Activated gamma-delta T cell treated with anti-CD3 and anti-CD28 coated beads, Interleukin-2, amount 50 U/mL, for 16 hours (primary cell): ENCODE measurements at regions not wholly inside any gene's neighbourhood (a gene's known extent, or its start where the extent isn't known, plus 50 kb on each side); places are given as distances from the start of the nearest gene placed in this dataset.

Experiments
- DNase-seq: peaks from one replicate; pipeline ENCODE4 v3.0.0-alpha.2; 2020; ENCODE audit warnings: low read depth

DNA sequence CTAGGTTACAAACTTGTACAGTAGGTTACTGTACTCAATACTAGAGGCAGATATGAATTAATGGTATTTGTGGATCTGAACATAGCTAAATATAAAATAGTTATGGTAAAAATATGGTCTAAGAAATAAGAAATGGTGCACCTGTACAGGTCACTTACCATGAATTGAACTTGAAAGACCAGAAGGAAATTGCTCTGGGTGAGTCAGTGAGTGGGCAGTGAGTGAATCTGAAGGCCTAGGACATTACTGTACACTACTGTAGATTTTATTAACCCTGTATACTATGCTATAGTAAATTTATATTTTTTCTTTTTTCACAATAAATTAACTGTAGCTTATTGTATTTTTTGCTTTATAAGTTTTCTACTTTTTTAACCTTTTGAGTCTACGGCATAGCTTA lies 1020.4 kb downstream of the CDH18 start:
- DNase-seq: no peak

DNA sequence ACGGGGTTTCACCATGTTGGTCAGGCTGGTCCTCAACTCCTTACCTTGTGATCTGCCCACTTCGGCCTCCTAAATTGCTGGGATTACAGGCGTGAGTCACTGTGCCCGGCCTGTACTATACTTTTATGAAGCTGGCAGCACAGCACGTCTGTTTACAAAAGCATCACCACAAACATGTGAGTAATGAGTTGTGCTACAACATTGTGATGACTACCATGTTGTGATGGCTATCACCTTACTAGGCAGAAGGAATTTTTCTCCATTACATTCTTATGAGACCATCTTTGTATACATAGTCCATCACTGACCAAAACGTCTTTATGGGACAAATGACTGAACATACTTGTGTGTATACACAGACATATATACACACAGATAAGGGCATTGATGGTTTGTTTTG lies 1019.0 kb downstream of the CDH18 start:
- DNase-seq: no peak

DNA sequence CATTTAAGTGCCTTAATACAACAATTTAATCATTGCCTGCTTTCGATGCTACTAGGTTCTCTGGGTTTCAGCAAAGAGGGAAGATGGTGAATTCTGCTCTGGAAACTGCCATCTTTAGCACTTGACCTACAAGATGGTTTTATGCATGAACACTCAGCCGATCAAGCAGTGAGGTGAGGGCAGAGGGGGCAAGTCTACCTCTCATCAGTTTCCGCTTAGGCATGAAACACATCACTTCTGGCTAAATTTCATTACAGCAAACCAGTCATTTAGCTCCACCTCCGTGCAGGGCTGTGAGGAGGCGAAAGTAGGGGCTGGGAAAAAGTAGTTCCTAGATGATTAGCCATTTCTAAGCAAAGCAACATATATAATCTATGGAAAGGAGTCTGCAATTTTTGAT lies 1018.0 kb downstream of the CDH18 start:
- DNase-seq: no peak

DNA sequence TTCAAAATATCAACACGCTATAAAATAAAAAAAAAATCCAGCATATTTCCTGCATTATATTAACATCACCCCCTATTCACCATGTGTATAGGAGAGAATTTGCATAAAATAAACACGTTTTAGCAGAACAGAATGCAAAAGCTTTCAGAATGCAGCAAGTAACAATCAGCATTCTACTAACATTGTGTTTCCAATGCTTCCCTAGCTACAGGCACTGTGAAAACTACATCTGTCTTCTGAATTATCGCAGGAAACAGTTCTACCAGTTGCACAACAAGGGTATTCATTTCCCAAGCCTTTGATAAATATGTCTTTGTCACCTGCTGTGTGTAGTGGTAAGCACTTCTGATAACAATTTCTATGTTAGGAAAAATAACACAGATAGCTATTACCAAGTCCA lies 1015.8 kb downstream of the CDH18 start:
- no peak for DNase-seq

DNA sequence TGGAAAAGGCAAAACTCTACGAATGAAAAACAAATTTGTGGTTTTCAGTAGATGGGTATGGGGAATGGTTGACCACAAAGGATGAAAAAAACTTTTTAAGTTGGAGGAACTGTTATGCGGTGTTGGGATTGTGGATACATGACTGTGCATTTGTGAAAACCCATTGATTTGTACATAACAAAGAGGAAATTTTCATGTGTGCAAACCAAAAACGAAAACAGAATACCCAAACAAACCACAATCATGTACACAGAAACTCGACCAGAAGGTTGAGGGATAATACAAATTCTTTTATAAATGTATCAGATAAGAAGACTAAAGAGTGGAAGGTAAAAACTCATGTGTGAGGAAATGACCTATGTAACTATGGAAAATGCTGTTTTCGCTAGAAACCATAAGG lies 1012.4 kb downstream of the CDH18 start:
- no peak for DNase-seq

DNA sequence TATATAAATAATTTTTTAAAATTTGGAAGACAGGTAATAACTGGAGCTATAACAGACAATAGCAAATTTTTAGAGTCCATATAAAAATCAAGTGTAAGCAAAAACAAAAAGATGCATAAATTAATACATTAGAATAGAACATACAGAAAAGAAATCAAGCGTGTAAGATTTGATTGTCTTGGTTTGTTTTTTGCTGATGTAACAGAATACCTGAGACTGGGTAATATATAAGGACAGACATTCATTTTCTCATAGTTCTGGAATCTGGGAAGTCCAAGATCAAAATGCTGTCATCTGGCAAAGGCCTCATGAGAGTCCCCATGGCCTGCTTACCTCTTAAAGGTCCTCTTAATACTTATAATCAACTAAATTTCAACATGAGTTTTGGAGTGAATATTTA lies 1010.1 kb downstream of the CDH18 start:
- no peak for DNase-seq

DNA sequence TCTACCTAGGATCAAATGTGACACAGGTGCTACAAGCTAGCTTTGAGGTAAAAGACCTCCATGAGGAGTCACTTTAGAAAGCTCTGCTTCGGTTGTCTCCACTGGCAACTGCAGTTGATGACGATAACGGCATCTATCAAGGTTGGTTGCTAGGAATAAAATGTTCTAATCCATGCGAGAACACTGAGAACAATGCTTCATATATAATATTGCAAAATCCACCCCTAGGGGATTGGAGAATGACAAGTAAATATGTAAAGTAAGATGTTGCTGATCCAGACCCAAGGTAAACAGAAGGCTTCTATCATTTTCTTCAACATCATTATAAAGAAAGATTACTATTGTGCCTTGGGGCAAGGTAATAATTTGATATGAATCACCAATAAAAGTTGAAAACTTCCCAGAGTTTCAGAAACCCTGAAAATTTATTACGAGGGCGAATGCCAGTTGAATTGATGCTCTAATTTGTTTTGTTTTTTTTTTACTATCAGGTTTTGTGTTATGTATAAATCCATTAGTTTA lies 1003.4 kb downstream of the CDH18 start:
- no peak for DNase-seq

DNA sequence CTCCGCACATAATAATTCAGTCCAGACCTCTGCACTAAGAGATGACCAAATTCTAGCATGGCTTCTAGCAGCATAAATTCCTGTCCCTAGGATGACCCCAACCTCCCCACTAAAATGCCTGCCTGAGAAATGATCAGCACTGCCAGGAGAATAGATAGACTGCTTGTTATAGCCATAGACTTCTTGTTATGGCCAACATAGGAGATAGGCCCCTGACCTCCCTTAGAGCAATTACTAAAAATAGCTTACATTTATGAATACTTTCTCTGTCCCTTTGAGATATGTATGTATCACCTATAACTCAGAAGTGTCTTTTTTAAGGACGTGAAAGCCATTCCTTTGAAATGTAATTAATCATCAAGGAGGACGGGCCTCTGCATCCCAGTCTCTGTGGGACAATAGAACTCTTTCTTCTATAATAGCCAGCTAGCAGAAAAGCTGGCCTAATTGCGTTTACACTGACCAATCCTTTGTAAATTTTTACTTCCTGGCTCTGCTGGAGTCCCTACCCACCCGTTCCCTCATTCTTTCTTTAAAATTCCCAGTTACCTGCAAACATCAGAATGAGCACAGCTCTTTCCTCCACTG lies 1002.7 kb downstream of the CDH18 start:
- no peak for DNase-seq

DNA sequence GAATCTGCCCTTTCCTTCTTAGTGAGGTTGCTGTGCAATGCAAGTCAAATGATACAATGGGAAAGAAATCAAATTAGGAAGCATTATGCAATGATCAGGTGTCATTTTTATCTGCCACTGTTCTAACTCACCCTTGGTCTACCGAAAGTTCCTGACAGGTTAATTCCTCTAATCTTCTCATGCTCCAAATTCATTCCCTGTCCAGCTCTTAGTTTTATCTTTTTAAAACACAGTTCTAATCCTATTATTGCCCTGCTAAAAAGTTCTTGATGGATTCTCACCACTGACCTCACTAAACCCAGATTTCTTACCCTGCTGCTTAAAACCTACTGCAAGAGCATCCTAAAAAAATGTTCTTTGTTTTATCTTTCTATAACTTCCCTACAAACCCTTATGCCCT lies 1000.9 kb downstream of the CDH18 start:
- no peak for DNase-seq

DNA sequence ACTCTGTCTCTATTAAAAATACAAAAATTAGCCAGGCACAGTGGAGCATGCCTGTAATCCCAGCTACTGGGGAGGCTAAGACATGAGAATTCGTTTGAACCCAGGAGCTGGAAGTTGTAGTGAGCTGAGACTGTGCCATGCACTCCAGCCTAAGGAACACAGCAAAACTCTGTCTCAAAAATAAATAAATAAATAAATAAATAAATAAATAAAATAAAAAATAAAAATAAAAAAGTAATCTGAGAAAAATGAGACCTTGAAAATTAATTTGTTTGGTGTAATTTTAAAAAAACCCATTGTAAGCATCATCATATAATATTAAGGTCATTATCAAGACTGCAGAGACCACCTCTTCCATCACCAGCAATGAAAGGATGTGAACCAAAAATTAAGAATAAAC lies 997.1 kb downstream of the CDH18 start:
- DNase-seq: no peak

DNA sequence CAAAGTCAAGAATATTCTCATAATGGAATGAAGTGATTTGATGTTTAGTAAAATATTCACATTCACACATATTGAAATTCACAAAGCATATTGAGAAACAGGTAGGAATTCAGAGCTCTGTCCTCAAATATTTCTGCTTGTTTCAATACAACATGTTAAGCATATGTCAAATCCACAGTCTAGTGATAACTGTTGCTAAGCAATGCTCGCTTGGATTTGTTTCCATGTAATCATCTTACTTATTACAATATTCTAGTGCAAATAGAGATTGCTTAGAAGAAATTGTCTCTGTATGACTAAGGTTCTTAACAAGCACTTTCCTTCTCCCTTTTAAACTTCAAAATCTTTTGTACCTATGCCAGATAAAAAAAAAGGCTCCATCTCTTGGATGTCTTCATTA lies 995.7 kb downstream of the CDH18 start:
- no peak for DNase-seq

DNA sequence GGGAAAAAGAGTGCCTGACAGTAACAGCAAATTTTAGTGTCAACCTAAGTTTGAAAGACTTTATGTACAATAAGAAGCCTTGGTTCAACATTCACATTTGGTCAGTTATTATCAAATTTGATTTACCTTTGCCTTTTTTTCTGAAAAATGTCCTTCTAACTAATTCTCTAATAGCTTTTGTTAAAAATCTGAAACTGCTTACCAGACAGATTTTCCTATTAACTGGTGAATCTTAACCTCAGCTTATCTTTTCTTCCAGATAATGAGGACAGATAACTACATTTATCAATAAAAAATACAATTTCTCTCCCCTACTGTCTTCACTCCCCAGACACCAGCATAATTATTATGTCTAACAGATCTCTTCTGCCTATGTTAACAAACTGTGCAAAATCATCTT lies 988.5 kb downstream of the CDH18 start:
- DNase-seq: no peak

DNA sequence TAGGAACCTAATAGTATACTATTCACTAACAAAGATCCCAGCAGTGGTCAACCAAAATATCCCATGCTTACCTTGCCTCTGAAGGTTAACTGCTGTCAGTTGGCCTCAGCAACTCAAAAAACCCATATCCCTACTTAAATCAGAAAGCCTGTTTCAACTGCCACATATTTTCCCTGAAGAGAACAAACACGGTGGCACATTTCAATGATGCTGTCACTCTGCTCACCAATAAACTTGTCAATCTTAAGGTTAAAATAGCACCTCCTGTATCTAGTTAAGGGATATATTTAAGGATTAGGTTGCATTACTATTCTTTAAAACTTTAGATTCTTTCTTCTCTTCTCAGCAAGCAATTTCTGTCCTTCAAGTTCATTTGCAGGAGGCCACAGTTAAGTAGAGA lies 986.9 kb downstream of the CDH18 start:
- DNase-seq: no peak

DNA sequence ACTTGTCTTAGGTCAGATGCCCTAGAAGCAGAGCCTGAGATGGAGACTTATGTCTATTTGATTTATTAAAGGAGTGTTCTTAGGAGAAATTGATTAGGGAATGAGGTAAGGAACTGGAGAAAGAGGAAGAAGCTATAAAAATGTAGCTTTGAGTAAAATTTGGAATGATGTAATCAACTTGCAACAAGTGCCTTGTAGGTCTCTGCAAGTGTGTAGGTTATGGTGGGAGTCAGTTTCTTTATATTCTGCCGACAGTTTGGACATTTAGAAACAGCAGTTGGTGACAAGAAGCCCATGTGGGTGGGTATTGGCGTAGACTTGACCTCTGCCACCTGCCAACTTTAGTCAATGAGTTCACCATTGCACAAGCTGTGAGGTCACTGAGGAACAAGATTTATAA lies 986.5 kb downstream of the CDH18 start:
- no peak for DNase-seq

DNA sequence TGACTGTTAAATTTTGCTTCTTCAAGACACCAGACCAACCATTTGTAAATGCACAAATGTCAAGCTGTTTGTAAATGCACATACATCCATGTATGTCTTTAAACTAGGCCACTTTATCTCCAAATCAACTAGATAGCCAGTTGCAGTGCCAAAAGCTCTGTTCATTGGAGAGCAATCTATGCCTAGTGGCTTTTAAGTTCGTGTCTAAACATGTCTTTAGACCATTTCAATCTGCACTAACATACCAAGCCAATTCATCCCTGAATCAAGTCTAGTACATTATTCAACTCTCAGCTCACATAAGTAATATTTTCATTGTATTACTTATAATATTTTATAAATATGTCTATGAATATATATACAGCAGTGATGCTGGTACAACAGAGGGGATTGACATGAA lies 985.9 kb downstream of the CDH18 start:
- no peak for DNase-seq

DNA sequence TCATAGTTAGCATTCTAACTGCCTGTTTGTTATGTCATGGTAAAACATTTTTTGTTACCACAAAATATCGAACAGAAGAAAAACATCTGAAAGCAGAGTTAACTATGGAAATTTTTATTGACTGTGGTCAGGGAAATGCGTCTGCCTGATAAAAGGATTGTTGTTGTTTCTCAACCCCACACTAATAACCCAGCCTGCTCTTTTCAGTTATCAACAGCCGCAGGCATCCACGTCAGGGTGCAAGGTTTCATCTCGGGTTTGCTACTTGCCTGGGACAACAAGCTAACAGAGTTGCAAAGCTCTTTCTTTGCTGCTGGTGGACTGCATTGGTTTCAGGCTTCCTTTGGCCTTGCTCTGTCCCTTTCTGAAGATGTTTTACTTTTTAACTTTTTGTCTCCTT lies 969.2 kb downstream of the CDH18 start:
- DNase-seq: no peak

DNA sequence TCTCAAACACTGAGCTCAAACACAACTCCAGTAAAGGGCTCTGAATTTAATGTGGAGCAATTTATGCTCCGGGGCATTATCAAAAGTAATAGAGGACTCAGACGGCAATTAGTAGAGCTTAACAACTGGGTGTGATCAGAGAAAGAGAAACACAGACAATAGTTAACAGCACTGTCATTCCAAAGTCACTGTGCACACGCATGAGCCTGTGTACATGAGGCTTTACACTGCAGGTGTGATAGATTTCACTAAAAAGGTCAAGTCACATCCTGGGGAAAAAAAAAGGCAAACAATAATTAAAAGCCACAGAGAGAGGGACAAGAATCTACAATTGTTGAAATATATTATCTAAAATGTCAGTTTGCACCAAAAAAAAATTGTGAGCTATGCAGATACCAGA lies 956.5 kb downstream of the CDH18 start:
- DNase-seq: no peak

DNA sequence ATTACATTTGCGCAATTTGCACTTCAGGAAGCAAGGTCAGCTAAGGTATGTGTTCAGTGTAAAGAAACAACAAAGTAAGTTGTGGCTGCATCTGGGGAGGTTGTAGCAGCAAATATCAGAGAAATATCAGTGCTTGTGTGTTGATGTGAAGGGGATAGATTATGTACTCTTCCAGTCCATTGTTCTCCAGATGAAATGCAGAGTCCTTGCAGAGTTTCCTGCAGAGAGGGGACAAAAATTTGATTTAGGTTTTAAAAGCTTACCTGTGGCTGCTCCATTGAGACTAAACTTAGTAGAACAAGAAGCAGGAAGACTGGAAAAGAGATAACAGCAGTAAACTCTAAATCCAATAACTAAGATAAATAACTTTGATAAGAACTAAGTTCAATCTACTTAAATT lies 952.2 kb downstream of the CDH18 start:
- DNase-seq: no peak

DNA sequence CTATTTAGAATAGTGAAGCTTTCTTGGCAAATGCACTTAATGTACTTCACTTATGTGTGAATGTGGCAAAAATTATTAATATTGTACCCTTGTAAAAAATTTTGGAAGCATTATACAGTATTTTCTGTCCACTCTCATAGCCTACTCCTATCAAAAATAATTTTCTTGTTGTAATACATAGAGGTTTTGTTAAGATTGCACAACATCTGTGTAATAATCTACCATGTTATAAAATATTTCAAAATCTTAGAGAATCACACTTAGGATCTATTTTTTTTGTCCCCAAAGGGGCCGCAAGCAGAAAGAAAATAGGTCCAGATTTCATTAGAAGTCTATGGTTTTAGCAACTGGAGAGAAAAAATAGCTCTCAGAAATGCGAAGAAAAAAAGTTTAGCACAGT lies 945.9 kb downstream of the CDH18 start:
- no peak for DNase-seq

DNA sequence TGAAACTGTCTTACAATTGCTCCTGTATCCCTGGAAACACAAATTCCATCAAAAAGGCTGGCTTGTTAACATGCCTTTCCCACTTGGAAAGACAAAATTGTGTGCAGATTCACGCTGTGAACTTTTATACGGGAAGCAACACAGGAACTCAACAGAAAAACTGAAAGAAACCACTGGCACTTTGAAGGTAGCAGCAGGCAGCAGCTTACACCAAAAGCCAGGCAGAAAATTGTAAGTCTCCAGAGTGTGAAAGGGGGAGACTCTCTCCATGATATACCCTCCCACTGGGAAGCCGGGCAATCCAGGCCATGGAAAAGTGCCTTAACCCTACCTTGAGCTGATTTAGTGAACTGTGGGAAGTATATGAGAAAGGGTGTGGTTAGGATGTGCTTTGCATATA lies 943.7 kb downstream of the CDH18 start:
- DNase-seq: no peak

DNA sequence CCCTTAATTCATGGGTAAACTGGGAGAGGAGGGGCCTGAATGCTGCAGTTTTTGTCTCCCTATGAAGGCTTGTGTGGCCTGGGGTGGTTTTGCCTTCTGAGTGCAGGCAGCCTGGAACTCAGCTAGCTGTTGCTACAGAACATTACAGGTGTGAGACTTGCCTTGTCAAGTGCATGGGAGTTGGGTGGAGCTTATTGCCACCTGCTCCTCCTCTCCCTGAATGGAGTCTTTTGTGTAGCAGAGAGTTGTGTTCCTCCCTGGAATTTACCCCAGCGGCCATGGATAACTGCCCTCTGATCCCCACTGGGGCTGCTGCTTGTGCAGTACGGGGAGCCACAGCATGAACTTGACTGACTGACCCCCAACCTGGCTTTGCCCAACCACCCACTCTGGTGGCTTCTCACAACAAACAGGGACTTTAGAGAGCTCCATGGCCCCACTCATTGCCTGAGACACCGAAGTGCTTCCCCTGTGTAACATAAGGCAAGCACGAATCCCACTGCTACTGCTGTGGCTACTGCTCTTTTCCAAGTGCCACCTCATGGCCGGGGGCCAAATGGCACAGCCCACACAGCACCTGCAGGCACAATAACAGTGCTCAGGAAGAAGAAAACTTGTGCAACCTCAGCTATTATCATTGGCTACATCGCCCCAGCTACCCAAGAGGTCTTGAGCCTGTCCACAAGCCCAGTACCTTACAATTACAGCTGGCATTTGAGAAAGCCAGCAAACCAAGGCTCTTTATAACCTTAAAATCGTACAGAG lies 942.9 kb downstream of the CDH18 start:
- DNase-seq: no peak

DNA sequence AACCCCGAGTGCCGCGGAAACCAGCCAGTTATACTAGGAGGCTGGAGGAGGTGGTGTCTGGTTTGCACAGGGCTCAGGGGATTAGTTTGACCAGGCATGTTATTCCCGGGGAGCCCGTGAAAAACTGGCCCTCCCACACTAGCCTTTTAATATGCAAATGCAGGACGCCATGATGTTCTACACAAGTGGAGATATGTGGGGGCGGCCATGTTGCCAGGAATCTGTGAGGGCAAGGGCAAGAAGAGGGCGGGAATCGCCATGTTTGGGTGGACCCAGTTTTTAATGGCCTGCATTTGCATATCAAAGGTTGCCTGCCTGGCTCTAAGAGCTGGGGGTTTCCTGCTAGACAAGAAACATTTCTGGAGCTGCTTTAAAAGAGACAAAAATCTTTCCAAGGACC lies 940.7 kb downstream of the CDH18 start:
- no peak for DNase-seq

DNA sequence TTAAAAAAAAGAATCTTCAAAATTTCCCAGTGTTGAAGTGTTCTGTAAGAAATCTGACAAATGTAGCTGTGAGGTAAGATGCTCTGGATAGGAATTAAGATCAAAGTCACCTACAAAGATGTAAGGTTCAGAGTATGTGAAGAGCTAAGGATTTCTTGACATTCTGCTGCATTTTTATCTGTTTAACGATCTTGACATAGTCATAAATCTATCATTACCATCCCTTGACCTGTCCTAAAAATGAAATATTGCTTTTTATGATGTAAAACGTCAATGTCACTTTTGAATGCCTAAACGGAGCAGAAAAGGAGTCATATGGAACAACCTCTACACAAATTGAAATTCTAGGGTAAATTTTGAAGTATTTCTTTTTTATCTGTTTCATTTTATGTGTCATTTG lies 939.3 kb downstream of the CDH18 start:
- DNase-seq: no peak

DNA sequence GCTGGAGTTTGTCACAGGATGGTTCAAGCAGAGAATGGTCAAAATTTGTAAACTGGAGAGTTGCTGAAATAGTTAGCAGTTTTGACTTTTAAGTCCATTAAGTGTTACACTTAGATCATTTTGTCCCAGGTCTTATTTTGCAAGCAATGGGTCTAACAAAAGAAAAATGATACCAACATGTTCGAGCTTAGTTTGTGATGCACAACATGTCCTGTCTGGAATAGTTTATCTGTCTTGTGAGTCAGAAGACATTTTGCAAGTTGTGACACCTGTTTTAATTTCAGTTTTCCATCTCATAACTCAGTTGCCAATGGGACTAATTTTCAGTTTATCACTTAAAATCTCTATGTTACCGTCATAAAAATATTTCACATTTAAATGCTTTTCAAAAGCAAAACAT lies 929.8 kb downstream of the CDH18 start:
- no peak for DNase-seq
